Activated CD8-positive, alpha-beta memory T cell treated with anti-CD3 and anti-CD28 coated beads, Interleukin-2, amount 50 U/mL, for 48 hours (primary cell): ENCODE measurements at regions not wholly inside any gene's neighbourhood (a gene's known extent, or its start where the extent isn't known, plus 50 kb on each side); places are given as distances from the start of the nearest gene placed in this dataset.
"Not testable (repeated sequence)": the region's sequence is repeated elsewhere in the genome, so short reads cannot be mapped to it uniquely, and the experiment has no call there.

Source experiments
- DNase-seq: peaks from one replicate; pipeline ENCODE4 v3.0.0-alpha.2; 2020

GRCh38 chr2:122075381-122075780, 319.9 kb downstream of the TSN start:
- DNase-seq, result no peak

- no peak for DNase-seq
Observed at GRCh38 chr2:122077114-122077513, 321.7 kb downstream of the TSN start.

DNA sequence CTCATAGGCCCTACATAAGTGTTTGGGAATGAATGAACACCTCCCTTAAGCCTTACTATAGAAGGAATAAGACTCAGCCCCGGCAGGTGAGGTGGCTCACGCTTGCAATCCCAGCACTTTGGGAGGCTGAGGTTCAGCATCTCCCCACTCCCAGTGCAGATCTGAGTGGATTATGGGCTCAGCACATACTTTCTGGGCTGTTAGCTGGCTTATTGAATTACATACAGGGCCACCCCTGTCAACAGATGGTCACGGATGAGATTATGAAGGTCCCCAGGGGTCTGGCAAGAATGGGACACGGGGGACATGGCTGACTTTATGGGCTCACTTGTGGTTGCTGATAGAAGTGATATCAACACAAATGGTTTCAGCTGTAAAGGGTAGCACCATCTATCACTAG, 322.3 kb downstream of the TSN start:
- no peak for DNase-seq

- no peak for DNase-seq
Observed at GRCh38 chr2:122078451-122078850, 323.0 kb downstream of the TSN start.

DNA sequence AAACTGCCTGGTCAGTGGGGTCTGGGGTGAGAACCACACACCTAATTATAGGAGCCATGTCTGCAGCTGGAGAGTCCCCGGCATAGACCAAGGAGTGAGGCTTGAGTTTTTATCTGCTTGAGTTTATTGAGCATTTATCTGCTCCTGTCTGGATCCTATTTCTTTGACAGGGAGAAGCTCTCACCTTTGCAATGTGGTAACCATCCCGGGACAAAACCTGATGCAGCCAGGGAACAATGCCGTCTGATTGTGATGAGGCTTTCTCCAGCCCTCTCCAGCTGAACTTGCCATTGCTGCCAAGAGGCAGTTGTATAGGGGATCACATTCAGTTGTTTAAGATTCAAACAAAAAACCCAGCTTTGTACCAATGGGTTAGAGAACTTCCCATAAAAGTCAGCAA, 324.4 kb downstream of the TSN start:
- no peak for DNase-seq

DNA sequence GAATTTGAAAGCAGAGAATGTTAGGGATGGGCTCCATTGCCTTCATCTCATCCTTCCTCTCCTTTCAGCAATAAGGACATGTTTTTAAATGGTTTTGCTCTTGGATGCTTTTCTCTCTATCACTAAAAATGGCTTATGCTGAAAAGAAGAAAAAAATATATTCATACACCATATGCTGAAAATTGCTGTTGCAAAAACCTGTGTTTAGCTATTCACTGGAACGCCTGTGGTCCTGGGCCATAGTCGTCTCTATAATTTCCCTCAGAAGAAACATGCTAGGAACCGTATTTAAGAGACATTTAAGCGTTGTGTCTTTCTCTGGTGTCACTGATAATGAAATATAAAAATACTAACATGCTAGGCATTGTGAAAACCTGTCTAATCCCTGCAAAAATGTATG, 324.9 kb downstream of the TSN start:
- DNase-seq, result no peak

- no peak for DNase-seq
Observed at GRCh38 chr2:122080871-122081270, 325.4 kb downstream of the TSN start.

DNA sequence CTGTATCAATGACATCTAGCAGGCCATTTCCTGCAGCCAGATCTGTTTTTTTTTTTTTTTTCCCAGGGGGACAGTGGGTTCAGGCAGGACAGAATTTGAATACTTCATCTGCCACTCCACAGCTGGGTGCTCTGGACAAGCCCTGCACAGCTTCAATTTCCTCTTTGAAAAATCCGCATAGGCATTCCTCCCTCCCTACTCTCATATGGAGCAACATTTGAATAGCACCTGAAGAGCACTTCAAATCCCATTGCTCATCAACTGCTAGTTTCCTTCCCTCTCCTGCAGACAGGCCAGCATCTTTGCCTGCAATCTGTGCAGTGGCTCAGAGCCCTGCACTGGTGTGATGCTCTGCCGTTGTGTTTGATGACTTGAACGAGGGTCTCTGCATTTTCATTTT, 326.3 kb downstream of the TSN start:
- DNase-seq, result no peak

DNA sequence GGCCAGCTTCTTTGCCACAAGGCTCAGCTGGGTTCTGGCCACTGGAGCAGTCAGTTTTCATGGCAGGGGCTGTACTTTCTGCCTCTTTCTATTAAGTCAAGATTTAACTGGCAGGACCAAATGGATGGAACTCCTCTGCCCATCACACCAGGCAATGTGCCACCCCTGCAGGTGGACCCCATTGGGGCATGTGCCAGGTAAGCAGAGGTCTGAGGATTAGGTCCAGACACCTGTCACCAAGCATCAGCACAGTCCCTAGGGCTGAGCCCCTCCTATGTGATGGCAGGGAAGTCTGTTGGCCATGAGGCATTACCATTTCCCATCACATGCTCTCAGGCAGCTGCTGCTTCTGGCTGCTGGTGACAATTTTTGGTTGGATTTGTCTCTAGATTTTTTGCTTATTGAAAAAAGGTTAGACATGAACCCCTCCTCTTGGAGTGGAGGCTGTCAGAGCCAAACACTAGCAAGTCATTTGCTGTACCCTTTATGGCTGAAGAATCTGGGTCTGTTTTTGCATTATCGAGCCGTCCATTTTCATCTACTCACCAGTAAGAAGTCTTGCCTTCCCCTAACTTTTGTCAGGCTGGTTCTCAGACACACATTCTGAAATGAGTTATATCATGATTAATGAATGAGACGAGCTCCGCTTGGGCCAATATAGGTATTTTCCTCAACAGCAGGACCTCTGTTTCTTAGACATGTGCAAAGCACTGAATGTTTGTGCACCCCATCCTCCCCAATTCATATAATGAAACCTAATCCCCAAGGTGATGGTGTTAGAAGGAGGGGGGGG, 328.0 kb downstream of the TSN start:
- DNase-seq, result no peak

- DNase-seq, result not testable (repeated sequence)
Observed at GRCh38 chr2:122085672-122086071, 330.2 kb downstream of the TSN start.

DNA sequence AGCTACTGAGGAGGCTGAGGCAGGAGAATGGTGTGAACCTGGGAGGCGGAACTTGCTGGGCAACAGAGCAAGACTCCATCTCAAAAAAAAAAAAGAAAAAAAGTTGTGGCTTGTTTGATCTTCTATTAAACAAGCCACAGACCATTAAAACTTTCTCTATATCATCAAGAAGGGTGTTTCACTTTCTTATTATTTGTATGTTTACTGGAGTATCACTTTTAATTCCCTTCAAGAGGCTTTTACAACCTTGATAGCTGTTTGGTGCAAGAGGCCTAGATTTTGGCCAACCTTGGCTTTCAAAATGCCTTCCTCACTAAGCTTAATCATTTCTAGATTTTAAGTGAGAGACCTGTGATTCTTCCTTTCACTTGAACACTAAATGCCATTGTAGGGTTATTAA, 339.1 kb downstream of the TSN start:
- no peak for DNase-seq

GRCh38 chr2:122096761-122097160, 341.3 kb downstream of the TSN start:
- DNase-seq, result no peak

DNA sequence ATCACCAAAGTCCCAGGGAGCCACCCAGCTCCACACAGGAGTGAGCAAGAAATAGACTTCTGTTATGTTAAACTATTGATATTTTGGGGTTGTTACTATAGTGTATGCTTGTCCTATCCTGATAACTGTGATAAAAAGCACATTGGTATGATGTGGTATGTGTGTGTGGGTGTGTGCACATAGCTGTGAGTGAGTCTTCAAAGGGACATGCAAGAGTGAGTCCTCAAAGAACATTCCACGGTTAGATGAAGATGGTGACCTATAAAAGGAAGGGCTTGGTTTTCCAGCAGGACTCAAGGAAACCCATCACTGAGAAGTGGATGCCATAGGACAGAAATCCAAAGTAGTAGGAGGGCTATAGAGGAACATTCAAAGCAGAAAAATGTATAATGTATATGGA, 342.9 kb downstream of the TSN start:
- DNase-seq, result no peak

DNA sequence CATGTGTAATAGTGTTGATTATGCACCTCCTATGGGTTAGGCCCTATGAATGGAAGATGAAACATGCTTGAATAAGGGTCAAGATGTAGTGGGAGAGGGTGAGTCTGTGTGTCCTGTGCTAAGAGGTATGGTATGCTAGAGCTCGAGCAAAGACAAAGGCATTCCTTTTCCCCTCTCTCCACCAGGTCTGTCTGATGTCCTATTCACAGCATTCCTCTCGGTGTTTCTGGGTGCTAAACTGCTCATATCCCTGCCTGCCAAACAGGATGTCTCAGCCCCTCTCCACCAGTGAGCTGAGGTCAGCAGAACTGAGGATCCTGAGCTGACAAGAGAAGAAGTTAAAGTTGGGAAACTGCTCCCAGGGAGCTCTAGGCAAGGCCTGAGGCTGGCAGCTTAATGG, 344.9 kb downstream of the TSN start:
- no peak for DNase-seq

DNA sequence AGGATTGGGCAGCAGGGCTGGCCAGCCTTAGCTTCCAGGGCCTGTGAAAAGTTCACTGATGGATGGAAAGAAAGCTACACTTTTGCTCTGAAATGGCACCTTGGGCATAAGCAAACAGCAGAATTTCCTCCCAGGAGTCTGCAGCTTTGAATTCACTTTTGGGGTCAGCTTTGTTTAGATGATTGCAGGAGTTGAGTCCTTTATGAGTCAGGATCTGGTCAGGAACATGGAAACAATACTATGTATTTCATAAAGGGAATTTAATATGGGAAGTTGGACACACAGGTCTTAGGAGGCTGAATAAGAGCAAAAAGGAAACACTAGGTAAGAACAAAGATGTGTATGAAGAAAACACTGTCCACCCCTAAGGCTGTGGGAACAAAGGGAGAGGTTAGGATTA, 345.3 kb downstream of the TSN start:
- no peak for DNase-seq

- DNase-seq, result no peak
Observed at GRCh38 chr2:122101319-122101718, 345.9 kb downstream of the TSN start.

GRCh38 chr2:122105171-122105876, 349.9 kb downstream of the TSN start:
- no peak for DNase-seq

DNA sequence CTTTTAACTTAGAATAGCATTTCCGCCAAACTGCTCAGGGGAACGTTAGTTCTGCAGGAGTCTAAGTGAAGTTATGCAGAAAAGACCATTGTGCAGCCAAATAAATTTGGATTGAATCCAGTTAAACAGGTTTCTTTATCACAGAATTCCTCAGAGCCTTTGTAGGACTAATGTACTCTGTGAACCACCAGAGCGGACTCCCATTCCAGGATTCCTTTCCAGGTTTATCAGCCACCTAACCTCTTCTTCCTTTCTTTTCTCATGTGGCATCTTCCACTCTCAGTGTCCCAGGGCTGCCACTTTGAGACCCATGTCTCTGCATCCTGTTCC, 350.4 kb downstream of the TSN start:
- DNase-seq, result no peak

DNA sequence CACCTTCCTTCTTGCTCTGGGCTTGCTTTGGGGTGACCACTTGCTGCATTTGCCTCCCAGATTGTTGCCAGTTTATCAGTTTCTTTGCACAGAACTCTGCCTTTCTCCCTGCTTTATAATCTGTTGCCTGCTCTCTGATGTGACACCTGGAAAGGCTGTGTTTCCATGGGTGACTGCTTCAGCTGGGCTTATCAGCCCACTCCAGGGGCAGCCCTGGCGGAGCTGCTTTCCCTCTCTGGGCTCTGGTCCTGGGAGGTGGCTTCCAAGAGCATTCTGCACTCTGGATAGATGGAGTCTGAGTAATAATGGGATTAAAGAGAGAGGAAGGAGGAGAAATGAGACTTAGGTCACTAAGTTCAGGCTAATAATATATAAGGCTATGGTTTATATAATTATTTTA, 352.7 kb downstream of the TSN start:
- DNase-seq, result no peak

- no peak for DNase-seq
Observed at GRCh38 chr2:122112216-122113005, 357.0 kb downstream of the TSN start.

DNA sequence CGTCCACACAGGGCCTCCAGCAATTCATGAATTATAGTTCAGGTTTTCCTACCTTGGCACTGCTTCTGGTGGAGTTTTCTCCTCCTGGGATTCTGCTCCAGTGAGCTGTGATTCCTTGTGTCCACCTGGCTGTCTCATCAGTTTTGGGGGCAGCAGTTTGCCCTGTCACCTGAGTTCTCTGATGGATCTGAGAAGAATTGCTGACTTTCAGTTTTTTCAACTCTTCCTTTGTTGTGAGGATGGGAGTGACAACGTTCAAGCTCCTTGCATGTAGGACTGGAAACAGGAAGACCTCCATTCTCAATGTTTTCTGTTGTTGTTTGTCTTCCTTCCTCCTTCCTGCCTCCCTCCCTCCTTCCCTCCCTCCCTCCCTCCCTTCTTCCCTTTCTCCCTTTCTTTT, 359.0 kb downstream of the TSN start:
- DNase-seq, result no peak

DNA sequence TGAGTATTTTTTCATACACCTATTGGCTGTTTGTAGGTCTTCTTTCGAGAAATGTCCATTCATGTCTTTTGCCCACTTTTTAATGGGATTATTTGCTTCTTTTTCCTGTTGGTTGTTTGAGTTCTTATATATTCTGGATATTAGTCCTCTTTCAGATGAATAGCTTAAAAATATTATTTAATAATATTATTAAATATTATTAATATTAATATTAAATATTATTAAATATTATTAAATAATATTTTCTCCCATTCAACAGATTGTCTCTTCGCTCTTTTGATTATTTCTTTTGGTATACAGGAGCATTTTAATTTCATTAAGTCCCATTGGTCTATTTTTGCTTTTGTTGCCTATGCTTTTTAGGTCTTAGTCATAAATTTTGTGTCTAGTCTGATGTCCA, 361.9 kb downstream of the TSN start:
- no peak for DNase-seq

DNA sequence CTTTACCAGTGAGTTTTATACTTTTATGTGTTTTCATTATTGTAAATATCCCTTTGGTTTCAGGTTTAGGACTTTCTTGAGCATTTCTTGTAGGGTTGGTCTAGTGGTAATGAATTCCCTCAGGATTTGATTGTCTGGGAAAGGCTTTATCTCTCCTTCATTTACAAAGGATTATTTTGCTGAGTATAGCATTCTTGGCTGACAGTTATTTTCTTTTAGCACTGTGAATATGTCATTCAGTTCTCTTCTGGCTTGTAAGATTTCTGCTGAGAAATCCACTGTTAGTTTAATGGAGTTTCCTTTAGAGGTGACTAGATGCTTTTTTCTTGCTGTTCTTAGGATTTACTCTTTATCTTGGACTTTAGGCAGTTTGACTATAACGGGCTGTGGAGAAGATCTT, 373.9 kb downstream of the TSN start:
- DNase-seq, result no peak

DNA sequence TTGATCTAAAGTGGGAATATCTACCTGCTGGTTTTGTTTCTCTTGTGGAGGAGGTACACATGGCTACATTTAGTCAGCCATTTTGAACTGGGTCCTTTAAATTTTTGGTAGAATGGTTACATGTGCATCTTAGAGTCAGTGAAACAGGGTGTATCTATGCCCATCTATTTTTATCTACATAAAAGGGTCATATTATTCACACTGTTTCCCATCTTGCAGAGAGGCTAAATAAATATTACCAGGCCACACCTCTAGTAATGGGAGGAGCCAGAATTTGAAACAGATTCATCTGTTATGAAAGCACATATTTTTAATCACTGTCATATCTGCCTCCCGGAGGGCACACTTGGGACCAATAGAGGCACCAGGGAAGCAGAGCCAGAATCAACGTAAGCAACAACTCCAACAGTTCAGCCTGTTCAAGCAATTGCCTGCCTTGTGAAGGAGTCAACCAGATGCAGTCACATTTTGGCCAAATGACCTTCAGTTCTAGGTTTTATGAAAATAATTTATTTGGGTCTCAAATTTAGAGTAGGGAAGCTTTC, 376.8 kb downstream of the TSN start:
- no peak for DNase-seq
